SH-SY5Y (cell line): ENCODE measurements at regions not wholly inside any gene's neighbourhood (a gene's known extent, or its start where the extent isn't known, plus 50 kb on each side); places are given as distances from the start of the nearest gene placed in this dataset.

Experiments used
- GATA2 ChIP-seq: IDR thresholded peaks from 2 replicates; pipeline ENCODE4 v1.6.1; 2011; ENCODE audit warnings: mild to moderate bottlenecking, low read depth, low read length
- GATA3 ChIP-seq: IDR thresholded peaks from 2 replicates; pipeline ENCODE4 v1.6.1; 2011; ENCODE audit warnings: low read depth, mild to moderate bottlenecking, low read length, moderate library complexity

DNA sequence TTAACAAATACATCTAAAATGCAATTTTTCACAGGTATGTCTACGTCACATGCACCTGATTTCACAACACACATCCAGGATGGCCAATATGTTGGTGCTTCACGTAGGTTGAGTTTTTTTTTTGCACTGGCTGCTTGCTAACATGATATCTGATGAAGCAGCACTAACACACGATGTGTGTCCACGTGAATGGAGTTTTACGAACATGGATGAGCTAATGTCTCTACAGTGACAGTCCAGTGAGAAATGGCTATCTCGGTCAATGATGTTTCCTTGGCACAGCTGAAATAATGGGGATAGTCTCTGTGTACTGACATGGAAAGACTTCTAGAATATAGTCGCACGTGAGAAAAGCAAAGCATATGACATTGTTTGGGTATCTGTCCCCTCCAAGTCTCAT is 563.9 kb upstream of the ADARB2 start:
- no peak for TF ChIP-seq GATA2
- TF ChIP-seq GATA3 = no peak
